Stimulated activated CD8-positive, alpha-beta memory T cell treated with anti-CD3 and anti-CD28 coated beads, Interleukin-12 subunit alpha, Interleukin-12 subunit beta, amount 100 ng/mL, for 4 hours (primary cell): ENCODE measurements at regions not wholly inside any gene's neighbourhood (a gene's known extent, or its start where the extent isn't known, plus 50 kb on each side); places are given as distances from the start of the nearest gene placed in this dataset.

Experiments used
- DNase-seq: peaks from one replicate; pipeline ENCODE4 v3.0.0-alpha.2; 2020; ENCODE audit warnings: low read depth

GRCh38 chr2:118698564-118698963, 148.9 kb downstream of the EN1 start:
- DNase-seq: no peak

- DNase-seq: no peak
Observed at GRCh38 chr2:118697781-118698180, 149.7 kb downstream of the EN1 start.

- no peak for DNase-seq
Observed at GRCh38 chr2:118696786-118697465, 150.5 kb downstream of the EN1 start.

GRCh38 chr2:118693287-118693822, 154.1 kb downstream of the EN1 start:
- no peak for DNase-seq

GRCh38 chr2:118689874-118690273, 157.6 kb downstream of the EN1 start:
- no peak for DNase-seq

- no peak for DNase-seq
Observed at GRCh38 chr2:118689456-118689855, 158.0 kb downstream of the EN1 start.

GRCh38 chr2:118689033-118689432, 158.4 kb downstream of the EN1 start:
- no peak for DNase-seq

GRCh38 chr2:118687698-118688097, 159.8 kb downstream of the EN1 start:
- DNase-seq: no peak

- no peak for DNase-seq
Observed at GRCh38 chr2:118687192-118687591, 160.3 kb downstream of the EN1 start.

GRCh38 chr2:118686346-118686745, 161.1 kb downstream of the EN1 start:
- DNase-seq: no peak

- no peak for DNase-seq
Observed at GRCh38 chr2:118683460-118683859, 164.0 kb downstream of the EN1 start.

- no peak for DNase-seq
Observed at GRCh38 chr2:118678985-118679384, 168.5 kb downstream of the EN1 start.

GRCh38 chr2:118677546-118677945, 169.9 kb downstream of the EN1 start:
- DNase-seq: no peak

- DNase-seq: no peak
Observed at GRCh38 chr2:118675531-118675930, 171.9 kb downstream of the EN1 start.

- no peak for DNase-seq
Observed at GRCh38 chr2:118672571-118673158, 174.8 kb downstream of the EN1 start.

- no peak for DNase-seq
Observed at GRCh38 chr2:118671701-118672454, 175.6 kb downstream of the EN1 start.

GRCh38 chr2:118670838-118671237, 176.6 kb downstream of the EN1 start:
- DNase-seq: no peak

GRCh38 chr2:118670276-118670675, 177.2 kb downstream of the EN1 start:
- DNase-seq: no peak

GRCh38 chr2:118669654-118670053, 177.8 kb downstream of the EN1 start:
- DNase-seq: no peak

GRCh38 chr2:118668431-118669424, 178.7 kb downstream of the EN1 start:
- no peak for DNase-seq

- DNase-seq: no peak
Observed at GRCh38 chr2:118667964-118668363, 179.5 kb downstream of the EN1 start.

GRCh38 chr2:118667348-118667747, 180.1 kb downstream of the EN1 start:
- DNase-seq: no peak
